H1 (cell line): ENCODE measurements at regions not wholly inside any gene's neighbourhood (a gene's known extent, or its start where the extent isn't known, plus 50 kb on each side); places are given as distances from the start of the nearest gene placed in this dataset.

Source experiments
- CTCF ChIA-PET: fragments of 300-600 bp; sonication (Branson Sonifier 250); formaldehyde crosslinking; loops from one replicate; lab custom pipeline; 2021; ENCODE audit not compliant: partially characterized antibody; lab: Charles Lee
- POLR2A ChIA-PET: fragments of 300-600 bp; sonication (Branson Sonifier 250); formaldehyde crosslinking; loops from one replicate; lab custom pipeline; 2021; ENCODE audit warnings: inconsistent platforms; ENCODE audit not compliant: partially characterized antibody; lab: Charles Lee
- DNase-seq, 2 experiments: peaks; one replicate each; pipeline versions ENCODE4 v3.0.0 to v3.0.0-alpha.2; 2010 to 2022; ENCODE audit warnings: low spot score in 2 of 2, low read depth in 1 of 2, mixed read lengths in 1 of 2
- FAIRE-seq: peaks from 2 replicates; lab custom pipeline; 2011; peaks lifted over from hg19 to GRCh38; lab: Jason Lieb, UNC
- H2AFZ ChIP-seq: 2 replicates; pipeline ENCODE4 v1.8.1; 2012; ENCODE audit warnings: low read length, inconsistent platforms
- H2AK5ac ChIP-seq: 2 replicates; pipeline ENCODE4 v1.6.1; 2013; ENCODE audit warnings: low read depth, low read length
- H2BK120ac ChIP-seq: replicated peaks from 2 replicates; pipeline ENCODE3; 2013; ENCODE audit warnings: low read depth, low read length, inconsistent platforms
- H2BK12ac ChIP-seq: 2 replicates; pipeline ENCODE4 v1.6.1; 2013; ENCODE audit warnings: low read depth, low read length
- H2BK15ac ChIP-seq: 2 replicates; pipeline ENCODE4 v1.6.1; 2013; ENCODE audit warnings: low read length
- H2BK20ac ChIP-seq: 2 replicates; pipeline ENCODE4 v1.6.1; 2013; ENCODE audit warnings: low read length
- H2BK5ac ChIP-seq: 2 replicates; pipeline ENCODE4 v1.6.1; 2013; ENCODE audit warnings: low read depth, low read length
- H3K14ac ChIP-seq: 2 replicates; pipeline ENCODE4 v1.6.1; 2013; ENCODE audit warnings: inconsistent platforms; ENCODE audit not compliant: insufficient read length
- H3K18ac ChIP-seq: 2 replicates; pipeline ENCODE4 v1.6.1; 2013; ENCODE audit warnings: low read length; ENCODE audit errors: extremely low read depth
- H3K23ac ChIP-seq: 2 replicates; pipeline ENCODE4 v1.6.1; 2013; ENCODE audit warnings: inconsistent platforms; ENCODE audit not compliant: insufficient read length
- H3K23me2 ChIP-seq: 2 replicates; pipeline ENCODE4 v1.6.1; 2013; ENCODE audit warnings: low read depth, low read length
- H3K27ac ChIP-seq: 2 replicates; pipeline ENCODE4 v1.6.1; 2011; ENCODE audit warnings: low read depth, low read length, inconsistent platforms
- H3K27me3 ChIP-seq, 4 experiments: replicated peaks in 1 of 4; 1 replicate in 1 of 4; 2 replicates in 3 of 4; pipeline versions ENCODE4 v1.6.1 to v1.8.1; 2011 to 2013; ENCODE audit warnings: low read length in 3 of 4, mild to moderate bottlenecking in 3 of 4, inconsistent platforms in 2 of 4, mixed read lengths in 2 of 4, moderate library complexity in 1 of 4; ENCODE audit not compliant: control insufficient read depth in 3 of 4, insufficient read depth in 3 of 4; ENCODE audit errors: extremely low read depth in 1 of 4
- H3K36me3 ChIP-seq, 4 experiments: 2 replicates each; pipeline versions ENCODE4 v1.6.1 to v1.8.1; 2011 to 2013; ENCODE audit warnings: mild to moderate bottlenecking in 4 of 4, low read length in 3 of 4, moderate library complexity in 2 of 4, control low read depth in 1 of 4, inconsistent platforms in 1 of 4; ENCODE audit not compliant: insufficient read depth in 4 of 4, control insufficient read depth in 2 of 4
- H3K4ac ChIP-seq: replicated peaks from 2 replicates; pipeline ENCODE3; 2013; ENCODE audit warnings: low read length, low read depth, mixed read lengths, inconsistent platforms; ENCODE audit not compliant: insufficient read length
- H3K4me1 ChIP-seq, 4 experiments: replicated peaks in 1 of 4; 1 replicate in 1 of 4; 2 replicates in 3 of 4; pipeline versions ENCODE4 v1.6.1 to v1.8.1; 2011 to 2013; ENCODE audit warnings: low read length in 3 of 4, inconsistent platforms in 2 of 4, mixed read lengths in 1 of 4; ENCODE audit not compliant: insufficient read depth in 4 of 4, control insufficient read depth in 3 of 4
- H3K4me2 ChIP-seq, 2 experiments: 2 replicates each; pipeline versions ENCODE4 v1.6.1 to v1.8.1; 2011 to 2013; ENCODE audit warnings: low read depth in 2 of 2, low read length in 2 of 2, control low read depth in 1 of 2, inconsistent platforms in 1 of 2, mild to moderate bottlenecking in 1 of 2; ENCODE audit not compliant: insufficient read depth in 1 of 2
- H3K4me3 ChIP-seq, 4 experiments: fragments of 200-600, 300-600 bp in 1 of 4; sonication (generic), shearing (Covaris generic), sonication (Bioruptor Twin) in 1 of 4; 2 replicates each; pipeline versions ENCODE4 v1.5.1 to v1.8.1; 2011 to 2016; ENCODE audit warnings: low read length in 4 of 4, low read depth in 3 of 4, control low read depth in 2 of 4, inconsistent platforms in 2 of 4, mild to moderate bottlenecking in 2 of 4, mixed read lengths in 1 of 4, moderate library complexity in 1 of 4; ENCODE audit not compliant: insufficient read depth in 2 of 4; ENCODE audit errors: extremely low read depth in 1 of 4
- H3K56ac ChIP-seq: replicated peaks from 2 replicates; pipeline ENCODE3; 2013; ENCODE audit warnings: low read depth, mild to moderate bottlenecking, mixed read lengths, low read length, inconsistent platforms; ENCODE audit not compliant: insufficient read length
- H3K79me1 ChIP-seq: 2 replicates; pipeline ENCODE4 v1.6.1; 2013; ENCODE audit warnings: low read depth, low read length, control low read depth
- H3K79me2 ChIP-seq, 2 experiments: 2 replicates each; pipeline versions ENCODE4 v1.6.1 to v1.8.1; 2012 to 2013; ENCODE audit warnings: low read length in 2 of 2, mild to moderate bottlenecking in 2 of 2, inconsistent platforms in 1 of 2; ENCODE audit not compliant: insufficient read depth in 2 of 2, control insufficient read depth in 1 of 2
- H3K9ac ChIP-seq, 4 experiments: replicated peaks in 1 of 4; 1 replicate in 1 of 4; 2 replicates in 3 of 4; pipeline versions ENCODE4 v1.6.1 to v1.8.1; 2011 to 2013; ENCODE audit warnings: low read depth in 3 of 4, low read length in 3 of 4, control low read depth in 2 of 4, mild to moderate bottlenecking in 2 of 4, moderate library complexity in 2 of 4, inconsistent platforms in 1 of 4; ENCODE audit errors: extremely low read depth in 1 of 4
- H3K9me3 ChIP-seq, 2 experiments: 2 replicates each; pipeline versions ENCODE4 v1.6.1 to v1.8.1; 2012 to 2013; ENCODE audit warnings: mild to moderate bottlenecking in 2 of 2, moderate library complexity in 2 of 2, control low read depth in 1 of 2, inconsistent platforms in 1 of 2, low read depth in 1 of 2, low read length in 1 of 2, mixed read lengths in 1 of 2; ENCODE audit not compliant: insufficient read depth in 2 of 2
- H4K20me1 ChIP-seq, 2 experiments: replicated peaks in 1 of 2; 2 replicates each; pipeline versions ENCODE3 to v1.8.1; 2011 to 2013; ENCODE audit warnings: inconsistent platforms in 2 of 2, low read length in 2 of 2, mild to moderate bottlenecking in 1 of 2; ENCODE audit not compliant: insufficient read depth in 2 of 2, control insufficient read depth in 1 of 2
- H4K5ac ChIP-seq: 2 replicates; pipeline ENCODE4 v1.6.1; 2013; ENCODE audit warnings: low read length, low read depth, mixed read lengths, inconsistent platforms; ENCODE audit not compliant: insufficient read length
- H4K8ac ChIP-seq: 2 replicates; pipeline ENCODE4 v1.8.0; 2013; ENCODE audit warnings: mild to moderate bottlenecking, moderate library complexity, low read length, inconsistent platforms; ENCODE audit not compliant: insufficient read depth; ENCODE audit errors: extremely low read depth
- H4K91ac ChIP-seq: replicated peaks from 2 replicates; pipeline ENCODE3; 2013; ENCODE audit warnings: low read length, mixed read lengths, inconsistent platforms; ENCODE audit not compliant: insufficient read length
- KDM1A ChIP-seq: fragments of 200-600, 300-600 bp; sonication (generic); IDR thresholded peaks from 2 replicates; pipeline ENCODE4 v1.7.1; 2016; ENCODE audit warnings: mild to moderate bottlenecking, low read length, borderline replicate concordance
- RFX5 ChIP-seq: IDR thresholded peaks from 2 replicates; pipeline ENCODE4 v1.6.1; 2011; ENCODE audit warnings: low read depth, low read length, improper control_type of control experiment, borderline replicate concordance
- WGBS, 2 experiments: shearing (Covaris generic) in 1 of 2; methylation state at CpG; one replicate each; pipeline versions ENCODE4 v1.1.6 to v1.1.7; 2013 to 2015; ENCODE audit warnings: low lambda C conversion rate in 2 of 2, mixed read lengths in 2 of 2, inconsistent platforms in 1 of 2, low coverage in 1 of 2, missing lambda C conversion rate in 1 of 2; ENCODE audit not compliant: insufficient replicate concordance in 2 of 2, insufficient coverage in 1 of 2, insufficient read length in 1 of 2; ENCODE audit errors: extremely low coverage in 1 of 2, missing lambda C conversion rate in 1 of 2; 5-methylcytosine and 5-hydroxymethylcytosine counted together

DNA sequence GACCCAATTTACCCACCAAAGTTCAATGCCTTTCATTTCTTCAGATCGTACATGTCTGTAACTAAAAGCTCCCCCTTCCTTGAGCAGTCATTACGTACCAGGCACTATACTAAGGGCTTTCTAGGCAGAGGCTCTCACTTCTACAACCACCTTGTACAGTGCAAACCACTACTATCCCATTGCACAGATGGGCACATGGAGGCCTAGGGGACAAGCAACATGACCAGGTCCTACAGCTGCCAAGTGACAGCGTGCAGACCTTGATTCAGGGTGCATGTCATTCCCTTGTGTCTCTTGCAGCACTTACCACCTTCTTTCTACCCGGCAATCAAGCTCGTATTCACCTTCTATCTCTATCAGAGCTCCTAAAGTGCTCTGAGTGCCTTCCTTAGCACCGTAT is 382.7 kb downstream of the SOX9 start:
- Histone ChIP-seq H3K79me2 (no peaks in the 10 kb centered on the region), H2BK12ac (no peak overlapping the region), H2BK120ac (no peak overlapping the region), H2AK5ac (no peak overlapping the region), H3K4me2 (no peak overlapping the region), H3K36me3 (no peaks in the 10 kb centered on the region), H4K5ac (no peak overlapping the region), H2AFZ (no peak overlapping the region), H3K56ac (no peak overlapping the region), H4K8ac (no peak overlapping the region), H3K27ac (no peak overlapping the region), H2BK5ac (no peak overlapping the region), H4K91ac (no peak overlapping the region), H3K18ac (no peak overlapping the region), H3K9me3 (no peaks in the 10 kb centered on the region), H3K4me3 (no peak overlapping the region), H3K9ac (no peak overlapping the region), H3K23ac (no peak overlapping the region), H3K4ac (no peak overlapping the region), H3K14ac (no peak overlapping the region), H3K23me2 (no peaks in the 10 kb centered on the region), H3K4me1 (peaks cover 0 to 14% (median 8%) of the 10 kb centered on the region in 4 experiments), H3K27me3 (no peaks in the 10 kb centered on the region), H2BK15ac (no peak overlapping the region), H3K79me1 (no peaks in the 10 kb centered on the region), H4K20me1 (no peaks in the 10 kb centered on the region), H2BK20ac (no peak overlapping the region)
- FAIRE-seq (no peak), DNase-seq (no peak)
- WGBS, 2 experiments = 86% methylated on average over 6 of the region's 6 CpGs; no CpG with 5 or more reads in 1 of the 2 experiments
- ChIA-PET CTCF (interaction anchor here (1.2 to 1.8 kb wide), 3 partner anchors 24 to 73 kb away, joined by 5 to 10 read pairs (median 6); no protein-coding TSS in a partner anchor), POLR2A (no interaction called here)
- TF ChIP-seq RFX5 (no peak), KDM1A (0 out of 2 replicates have a peak, but pooled peaks have one; percentile 34)
